DND-41 (cell line): ENCODE measurements at regions not wholly inside any gene's neighbourhood (a gene's known extent, or its start where the extent isn't known, plus 50 kb on each side); places are given as distances from the start of the nearest gene placed in this dataset.

ENCODE experiments used
- ATAC-seq: fragments of 200-7000 bp; cut with Tn5 transposase; 3 replicates; pipeline ENCODE4 v1.9.1; 2021; ENCODE audit warnings: low read depth; ENCODE audit not compliant: insufficient read depth
- DNase-seq: peaks from one replicate; pipeline ENCODE4 v3.0.0-alpha.2; 2020
- H2AFZ ChIP-seq: 2 replicates; pipeline ENCODE4 v1.6.0; 2012; ENCODE audit warnings: low read depth, low read length
- H3K27ac ChIP-seq: 2 replicates; pipeline ENCODE4 v1.5.1; 2012; ENCODE audit warnings: low read length, inconsistent platforms
- H3K27me3 ChIP-seq: fragments of 200-600 bp; sonication (generic); 2 replicates; pipeline ENCODE4 v1.6.0; 2012; ENCODE audit warnings: low read length, mild to moderate bottlenecking, inconsistent platforms; ENCODE audit not compliant: insufficient read depth, poor library complexity
- H3K36me3 ChIP-seq: 2 replicates; pipeline ENCODE4 v1.5.1; 2012; ENCODE audit warnings: low read length, inconsistent platforms; ENCODE audit not compliant: insufficient read depth
- H3K4me1 ChIP-seq: 2 replicates; pipeline ENCODE4 v1.5.1; 2012; ENCODE audit warnings: mild to moderate bottlenecking, low read length; ENCODE audit not compliant: insufficient read depth
- H3K4me2 ChIP-seq: 2 replicates; pipeline ENCODE4 v1.6.0; 2012; ENCODE audit warnings: mild to moderate bottlenecking, moderate library complexity, low read length, inconsistent platforms; ENCODE audit not compliant: insufficient read depth
- H3K4me3 ChIP-seq, 2 experiments: fragments of 200-600 bp in 1 of 2; shearing (Covaris generic) in 1 of 2; 2 replicates each; pipeline ENCODE4 v1.5.1; 2012 to 2016; ENCODE audit warnings: inconsistent platforms in 2 of 2, low read length in 2 of 2, mild to moderate bottlenecking in 2 of 2, low read depth in 1 of 2, moderate library complexity in 1 of 2
- H3K79me2 ChIP-seq: 2 replicates; pipeline ENCODE4 v1.6.0; 2012; ENCODE audit warnings: low read length, inconsistent platforms; ENCODE audit not compliant: insufficient read depth
- H3K9ac ChIP-seq: 2 replicates; pipeline ENCODE4 v1.6.0; 2012; ENCODE audit warnings: low read depth, mild to moderate bottlenecking, inconsistent platforms, low read length, moderate library complexity
- H3K9me3 ChIP-seq: 2 replicates; pipeline ENCODE4 v1.5.1; 2012; ENCODE audit warnings: low read length, moderate library complexity, mild to moderate bottlenecking, inconsistent platforms; ENCODE audit not compliant: insufficient read depth, severe bottlenecking
- H4K20me1 ChIP-seq: 2 replicates; pipeline ENCODE4 v1.6.0; 2012; ENCODE audit warnings: low read length; ENCODE audit not compliant: insufficient read depth
- CTCF ChIP-seq: IDR thresholded peaks from 2 replicates; pipeline ENCODE4 v1.5.1; 2012; ENCODE audit warnings: borderline replicate concordance, low read length, moderate library complexity, mild to moderate bottlenecking; ENCODE audit not compliant: poor library complexity, severe bottlenecking; ENCODE audit errors: extremely low read depth
- EZH2 ChIP-seq: IDR thresholded peaks from 3 replicates; pipeline ENCODE4 v1.6.1; 2012; ENCODE audit warnings: borderline replicate concordance, low read depth, mild to moderate bottlenecking, moderate library complexity, low read length, inconsistent platforms; ENCODE audit not compliant: severe bottlenecking

- Histone ChIP-seq H3K4me2 (no peak overlapping the region), H2AFZ (no peak overlapping the region), H3K4me3 (no peak overlapping the region), H3K9me3 (no peaks in the 10 kb centered on the region), H3K27ac (no peak overlapping the region), H3K27me3 (peaks cover 10% of the 10 kb centered on the region), H3K36me3 (no peaks in the 10 kb centered on the region), H3K4me1 (no peaks in the 10 kb centered on the region), H3K9ac (no peak overlapping the region), H3K79me2 (no peaks in the 10 kb centered on the region), H4K20me1 (peaks cover 3% of the 10 kb centered on the region; the same call in 1 of the 2 replicates)
- ATAC-seq (no peak), DNase-seq (no peak)
- TF ChIP-seq CTCF (no peak), EZH2 (no peak)
Measured at GRCh38 chr6:2557181-2557720, 193.5 kb downstream of the MYLK4 start.

- ATAC-seq (no peak), DNase-seq (no peak)
- Histone ChIP-seq H3K9me3 (no peaks in the 10 kb centered on the region), H3K9ac (no peak overlapping the region), H3K79me2 (no peaks in the 10 kb centered on the region), H3K4me3 (no peak overlapping the region), H3K36me3 (no peaks in the 10 kb centered on the region), H3K4me2 (no peak overlapping the region), H3K27me3 (peaks cover 9% of the 10 kb centered on the region), H2AFZ (no peak overlapping the region), H3K27ac (no peak overlapping the region), H4K20me1 (peaks cover 3% of the 10 kb centered on the region; the same call in 1 of the 2 replicates), H3K4me1 (no peaks in the 10 kb centered on the region)
- TF ChIP-seq CTCF, result no peak
- TF ChIP-seq EZH2, result no peak
Measured at GRCh38 chr6:2556761-2557160, 194.0 kb downstream of the MYLK4 start.

GRCh38 chr6:2554651-2555260 is 196.0 kb downstream of the MYLK4 start:
- Histone ChIP-seq H3K4me2 (no peak overlapping the region), H2AFZ (no peak overlapping the region), H3K4me3 (no peak overlapping the region), H3K4me1 (no peaks in the 10 kb centered on the region), H3K27me3 (peaks cover 4% of the 10 kb centered on the region), H3K27ac (no peak overlapping the region), H4K20me1 (peaks cover 3% of the 10 kb centered on the region; the same call in 1 of the 2 replicates), H3K36me3 (no peaks in the 10 kb centered on the region), H3K9me3 (no peaks in the 10 kb centered on the region), H3K9ac (no peak overlapping the region), H3K79me2 (no peaks in the 10 kb centered on the region)
- no peak for TF ChIP-seq EZH2
- no peak for TF ChIP-seq CTCF
- ATAC-seq (no peak), DNase-seq (no peak)
